Fibroblast of skin of left quadriceps (primary cell): ENCODE measurements at regions not wholly inside any gene's neighbourhood (a gene's known extent, or its start where the extent isn't known, plus 50 kb on each side); places are given as distances from the start of the nearest gene placed in this dataset.
"Not testable (repeated sequence)": the region's sequence is repeated elsewhere in the genome, so short reads cannot be mapped to it uniquely, and the experiment has no call there.

Experiments
- DNase-seq, 2 experiments: peaks; one replicate each; pipeline ENCODE4 v3.0.0-alpha.2; 2013; ENCODE audit warnings: low read depth in 2 of 2

DNA sequence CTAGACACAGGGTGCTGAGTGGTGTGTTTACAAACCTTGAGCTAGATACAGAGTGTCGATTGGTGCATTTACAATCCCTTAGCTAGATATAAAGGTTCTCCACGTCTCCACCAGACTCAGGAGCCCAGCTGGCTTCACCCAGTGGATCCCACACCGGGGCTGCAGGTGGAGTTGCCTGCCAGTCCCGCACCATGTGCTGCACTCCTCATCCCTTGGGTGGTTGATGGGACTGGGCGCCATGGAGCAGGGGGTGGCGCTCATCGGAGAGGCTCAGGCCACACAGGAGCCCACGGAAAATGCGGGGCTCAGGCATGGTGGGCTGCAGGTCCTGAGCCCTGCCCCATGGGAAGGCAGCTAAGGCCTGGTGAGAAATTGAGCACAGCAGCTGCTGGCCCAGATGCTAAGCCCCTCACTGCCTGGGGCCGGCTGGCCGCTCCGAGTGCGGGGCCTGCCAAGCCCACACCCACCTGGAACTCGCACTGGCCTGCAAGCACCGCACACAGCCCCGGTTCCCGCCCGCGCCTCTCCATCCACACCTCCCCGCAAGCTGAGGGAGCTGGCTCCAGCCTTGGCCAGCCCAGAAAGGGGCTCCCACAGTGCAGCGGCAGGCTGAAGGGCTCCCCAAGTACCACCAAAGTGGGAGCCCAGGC is 418.4 kb downstream of the KIF20B start:
- DNase-seq = not testable (repeated sequence)

DNA sequence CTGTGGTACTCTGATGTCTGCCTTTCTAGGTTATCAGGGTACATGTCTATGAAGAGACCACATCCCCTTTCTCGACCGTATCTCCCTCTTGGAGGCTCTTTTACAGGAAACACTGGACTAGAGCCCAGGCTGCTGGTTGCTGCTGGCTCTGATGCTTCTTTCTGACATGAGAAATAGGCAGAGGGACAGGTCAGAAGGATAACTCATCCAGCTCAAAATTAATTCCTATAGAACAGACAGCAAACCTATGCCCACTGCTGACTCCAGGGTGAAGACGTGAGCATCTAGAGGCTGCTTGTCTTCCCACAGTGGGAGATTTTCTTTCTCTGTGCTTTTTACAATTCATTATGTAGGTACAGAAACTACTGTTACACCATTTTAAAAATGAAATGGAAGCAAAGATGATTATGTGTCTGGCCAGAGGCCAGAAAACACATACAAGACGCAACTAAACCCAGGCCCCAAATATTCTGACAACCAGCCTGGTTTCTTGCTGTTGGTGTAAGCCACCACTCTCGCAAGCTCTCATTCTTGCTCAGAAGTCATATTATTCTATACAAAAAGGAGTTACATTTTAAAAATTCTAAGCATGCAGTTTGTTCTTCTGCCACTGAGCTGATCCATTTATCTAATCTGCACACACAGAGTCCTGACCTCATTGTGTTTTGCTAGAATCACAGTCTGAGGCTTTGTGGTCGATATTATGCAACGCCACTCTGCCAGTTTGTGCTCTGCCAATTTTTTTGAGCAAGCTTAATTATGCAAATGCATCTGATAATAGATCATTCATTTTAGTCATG is 424.3 kb downstream of the KIF20B start:
- peak in 1 of 2 experiments; percentile 55 for DNase-seq

DNA sequence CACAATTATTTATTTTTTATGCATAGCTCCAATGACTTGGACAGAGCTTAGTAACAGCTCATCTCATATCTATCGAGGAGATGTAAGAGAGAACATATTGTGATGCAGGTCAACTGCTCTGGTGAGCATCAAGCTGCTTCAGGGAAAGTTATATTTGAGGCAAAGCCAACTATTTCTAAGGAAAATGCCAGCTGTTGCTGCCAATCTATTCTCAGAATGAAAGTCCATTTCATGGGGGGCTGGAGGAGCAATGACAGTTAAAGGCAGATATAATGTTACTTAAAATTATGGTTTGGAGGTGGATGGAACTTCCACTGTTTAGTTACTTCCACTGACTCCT is 424.8 kb downstream of the KIF20B start:
- DNase-seq = no peak

DNA sequence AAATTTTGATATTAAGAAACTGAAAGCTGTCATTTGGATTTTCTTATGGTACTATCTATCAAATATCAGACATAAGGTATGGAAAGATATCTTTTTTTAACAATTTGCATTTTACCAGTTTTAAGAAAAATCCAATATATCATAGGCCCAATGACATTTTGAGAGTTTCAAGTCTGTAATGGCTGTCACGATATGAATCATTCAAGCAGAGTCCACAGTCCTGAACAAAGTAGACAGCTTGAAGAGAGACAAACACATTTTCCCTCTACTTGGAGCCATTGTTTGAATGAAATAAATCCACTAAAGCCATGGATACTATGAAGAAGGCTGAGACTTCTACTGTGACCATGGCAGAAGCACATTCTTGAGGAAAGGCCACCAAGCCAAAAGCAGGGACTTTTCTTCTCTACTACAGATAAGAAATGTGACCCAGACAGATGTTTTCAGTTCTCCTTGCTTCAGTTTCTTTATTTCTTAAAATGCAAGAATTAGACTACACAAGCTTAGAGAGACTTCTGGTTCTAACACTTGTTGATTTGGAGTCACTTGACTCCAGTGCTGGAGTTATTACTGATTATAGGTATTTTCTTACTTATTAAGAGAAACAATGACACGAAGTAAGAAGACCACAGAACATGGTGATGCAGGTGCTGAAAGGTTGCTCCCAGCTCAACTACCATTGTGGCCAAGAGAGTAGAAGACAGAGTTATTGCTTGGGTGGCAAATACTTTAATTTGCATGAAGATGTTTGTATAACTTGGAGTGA is 429.1 kb downstream of the KIF20B start:
- DNase-seq = no peak

DNA sequence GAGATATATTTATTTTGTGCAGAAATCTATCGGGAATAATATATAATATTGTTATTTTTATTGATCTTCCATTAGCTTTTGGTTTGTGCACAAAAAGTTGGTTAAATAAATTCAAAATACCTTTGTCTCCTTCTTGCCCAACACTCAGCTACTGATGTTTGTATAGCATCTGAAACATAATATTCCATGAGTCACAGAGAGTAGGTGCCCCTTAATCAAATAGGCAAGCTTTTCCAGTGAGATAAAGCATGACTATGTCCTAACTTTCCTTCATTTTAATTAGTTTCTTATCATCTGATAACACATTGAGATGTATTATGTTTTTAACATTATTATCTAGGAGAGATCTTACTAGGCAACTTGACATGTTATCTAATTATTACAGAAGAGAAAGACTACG is 432.2 kb downstream of the KIF20B start:
- DNase-seq = no peak

DNA sequence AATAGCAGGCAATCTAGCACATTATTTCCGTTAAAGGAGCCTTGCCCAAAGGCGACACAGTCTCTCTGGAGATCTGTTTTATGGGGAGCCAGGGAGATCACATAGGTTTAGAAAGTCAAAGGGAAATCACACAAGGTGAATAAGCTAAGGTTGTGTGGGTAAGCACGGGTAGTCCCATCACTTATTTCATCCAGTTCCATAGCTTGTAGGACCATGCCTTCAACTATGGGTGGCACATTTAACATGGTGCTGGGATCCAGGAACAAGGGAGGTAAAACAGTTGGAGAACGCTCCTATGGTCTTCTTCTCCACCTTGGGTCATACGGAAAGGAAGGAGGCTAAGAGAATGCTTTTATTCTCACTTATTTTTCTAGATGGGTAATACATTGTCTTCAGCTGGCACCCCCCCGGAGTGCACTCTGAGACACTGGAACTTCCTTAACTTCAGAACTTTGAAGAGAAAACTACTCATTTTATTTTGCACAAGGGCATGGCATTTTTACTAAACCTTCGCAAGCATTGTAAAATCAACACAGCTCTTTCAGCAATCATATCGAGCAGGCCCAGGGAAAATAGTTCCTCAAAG is 435.4 kb downstream of the KIF20B start:
- no peak for DNase-seq

DNA sequence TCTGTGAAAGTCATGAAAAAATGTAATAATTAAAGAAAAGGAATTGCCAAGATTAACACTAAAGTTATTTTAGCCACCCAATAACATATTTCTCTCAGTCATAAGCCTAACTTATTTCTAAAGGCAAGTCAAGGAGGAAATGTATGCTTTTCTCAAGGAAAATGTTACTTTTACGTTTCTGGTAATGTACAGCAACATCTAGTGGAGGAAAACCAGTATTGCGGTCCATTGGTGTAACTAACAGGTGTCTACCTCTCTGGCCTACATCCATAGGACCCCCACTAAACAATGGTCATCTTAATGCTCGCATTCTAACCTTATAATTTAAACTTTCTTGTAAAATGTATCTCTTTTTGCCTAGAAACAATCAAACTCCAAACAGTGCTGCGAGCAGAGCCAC is 437.5 kb downstream of the KIF20B start:
- no peak for DNase-seq

DNA sequence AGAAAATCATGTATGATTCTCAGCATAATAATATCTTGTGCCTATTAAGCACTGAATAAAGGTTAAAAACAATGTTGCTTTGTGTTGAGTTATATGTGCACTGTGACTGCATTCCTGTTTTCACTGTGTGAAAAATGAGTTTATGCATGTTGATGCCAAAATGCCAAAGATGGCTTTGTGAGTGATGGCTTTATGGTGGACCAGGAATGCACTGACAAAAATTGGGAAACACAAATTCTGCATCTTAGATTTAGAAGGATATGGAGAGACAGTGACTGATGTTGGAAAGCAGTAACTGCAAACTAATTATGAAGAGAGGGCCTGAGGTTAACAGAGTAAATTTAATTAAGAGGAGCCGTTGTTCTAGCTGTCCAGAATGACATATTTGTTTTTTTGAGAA is 440.4 kb downstream of the KIF20B start:
- DNase-seq = no peak

DNA sequence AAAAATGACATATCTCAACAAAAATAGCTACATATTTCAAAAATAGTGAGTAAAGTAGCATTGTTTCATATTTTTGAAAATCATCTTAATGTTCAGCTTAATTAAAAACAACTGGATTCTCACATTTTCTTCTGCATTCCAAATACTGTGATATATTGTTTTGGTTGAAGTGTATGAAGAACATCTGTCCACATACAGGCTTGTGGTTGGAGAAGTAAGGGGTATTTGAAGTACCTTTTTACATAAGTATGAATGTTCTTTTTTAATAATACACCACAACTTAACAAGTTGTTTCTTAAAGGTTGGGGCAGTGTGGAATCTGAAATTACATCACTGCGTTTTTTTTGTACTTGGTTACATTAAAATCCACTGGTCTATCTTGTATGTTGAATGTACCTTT is 442.5 kb downstream of the KIF20B start:
- no peak for DNase-seq

DNA sequence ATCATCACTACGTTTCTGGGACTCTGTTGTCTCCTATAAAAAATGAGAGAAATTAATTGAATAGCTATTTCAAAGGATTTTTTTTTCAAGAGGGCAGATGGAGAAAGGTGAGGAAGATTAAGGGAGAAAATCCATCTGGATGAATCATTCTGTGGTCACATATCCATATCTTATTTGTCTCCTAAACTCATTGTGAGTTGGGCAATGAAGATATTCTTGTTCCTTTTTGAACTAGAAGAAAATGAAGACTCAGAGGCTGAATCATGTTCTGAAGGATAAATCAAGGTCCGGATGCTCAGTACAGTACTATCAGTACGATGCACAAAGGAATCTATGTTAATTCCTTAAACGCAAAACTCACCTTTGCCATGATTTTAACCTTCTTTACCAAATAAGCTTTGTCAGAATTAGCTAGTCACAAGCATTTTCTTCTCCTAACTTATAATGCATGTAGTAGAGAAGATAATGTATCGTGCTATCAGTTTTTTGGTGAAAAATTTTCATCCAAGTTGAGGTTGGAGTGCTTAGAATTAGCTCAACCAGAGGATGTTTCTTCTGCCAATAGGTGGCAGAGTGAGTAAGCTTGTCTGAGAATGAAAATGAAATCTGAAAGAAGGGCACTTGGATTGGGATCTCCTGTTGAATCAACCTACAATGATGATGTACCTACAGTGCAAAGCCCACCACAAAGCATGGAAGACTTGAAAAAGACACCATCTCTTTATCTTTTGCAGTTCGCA is 446.9 kb downstream of the KIF20B start:
- no peak for DNase-seq

DNA sequence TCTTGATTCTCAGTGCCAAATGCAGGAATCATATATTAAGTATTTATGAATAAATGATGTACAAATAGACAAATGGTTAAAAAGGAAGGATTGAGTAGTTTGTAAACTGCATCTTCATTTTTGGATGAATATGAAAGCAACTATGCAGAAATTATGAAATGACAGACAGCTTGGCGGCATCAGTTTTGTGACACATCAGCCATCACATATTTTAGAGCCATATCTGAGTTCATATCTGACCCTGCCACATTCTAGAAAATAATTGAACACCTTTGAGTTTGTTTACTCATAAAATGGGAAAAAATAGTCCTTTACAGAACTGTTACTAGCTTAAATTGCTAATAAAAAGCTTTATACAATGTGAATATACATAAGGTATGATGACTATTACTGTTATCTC is 448.2 kb downstream of the KIF20B start:
- no peak for DNase-seq

DNA sequence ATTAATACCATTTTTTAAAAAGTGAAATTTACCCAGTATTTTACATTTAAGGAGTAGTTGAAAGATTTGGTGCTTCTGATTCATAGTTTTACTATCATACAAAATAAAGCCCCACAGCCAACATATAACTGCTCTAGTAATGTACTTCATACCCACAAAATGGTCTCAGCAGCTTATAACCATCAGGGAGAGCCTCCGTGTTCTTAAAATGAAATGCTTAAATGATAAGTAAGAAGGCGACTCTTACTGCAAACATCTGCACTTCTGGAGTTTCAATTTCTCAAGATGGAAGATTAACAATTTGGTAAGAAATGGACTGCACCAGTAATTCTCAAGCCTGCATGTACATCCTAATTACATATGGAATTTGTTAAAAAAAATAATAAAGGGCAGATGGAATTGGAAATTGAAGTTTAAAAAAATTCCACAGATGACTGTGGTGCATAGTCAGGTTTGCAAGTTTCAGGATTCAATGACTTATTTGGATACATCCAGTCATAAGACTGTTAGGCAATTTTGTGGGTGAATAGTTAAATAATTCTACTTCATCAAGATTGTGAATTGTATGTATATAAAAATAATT is 461.0 kb downstream of the KIF20B start:
- DNase-seq = peak; percentile 97 to 98

DNA sequence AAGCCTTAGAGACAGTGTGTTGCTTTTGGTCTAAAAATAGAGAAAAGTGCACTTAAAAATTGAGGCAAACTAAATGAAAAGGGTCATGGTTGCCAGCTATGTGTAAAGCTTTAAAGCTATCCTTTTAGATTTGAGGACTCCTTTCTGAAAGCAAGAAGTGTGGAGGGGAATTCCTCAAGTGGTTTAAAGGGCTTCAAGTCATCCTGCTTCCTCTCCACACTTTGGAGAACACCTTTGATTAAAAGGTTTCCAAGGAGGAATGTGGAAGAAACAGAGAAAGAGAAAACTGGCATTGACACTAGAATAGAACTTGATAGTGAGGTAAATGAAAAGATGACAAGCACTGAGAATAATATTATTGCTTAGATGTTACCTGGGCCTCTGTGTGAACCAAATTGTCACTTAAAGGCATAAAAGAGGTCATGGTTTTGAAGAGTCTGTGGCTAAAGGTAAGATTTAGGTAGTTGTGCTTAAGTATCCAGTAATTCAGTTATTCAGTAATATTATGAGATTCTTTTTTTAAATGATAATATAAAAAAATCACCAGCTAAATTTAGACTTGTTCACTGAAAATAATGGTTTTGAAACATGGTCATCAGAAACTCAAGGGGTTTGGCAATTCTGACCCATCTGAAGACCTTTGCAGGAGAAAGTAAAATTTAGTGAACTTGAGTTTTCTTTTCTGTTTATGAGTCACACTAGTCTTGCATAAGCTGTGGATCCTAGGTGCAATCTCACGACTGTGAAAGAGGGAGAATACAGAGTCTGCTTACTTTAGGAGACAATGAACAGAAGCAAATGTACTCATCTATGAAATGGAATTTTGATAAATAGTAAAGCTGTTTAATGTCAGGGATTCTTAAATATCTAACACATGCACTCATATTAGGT is 466.0 kb downstream of the KIF20B start:
- DNase-seq = peak in 1 of 2 experiments; percentile 56

DNA sequence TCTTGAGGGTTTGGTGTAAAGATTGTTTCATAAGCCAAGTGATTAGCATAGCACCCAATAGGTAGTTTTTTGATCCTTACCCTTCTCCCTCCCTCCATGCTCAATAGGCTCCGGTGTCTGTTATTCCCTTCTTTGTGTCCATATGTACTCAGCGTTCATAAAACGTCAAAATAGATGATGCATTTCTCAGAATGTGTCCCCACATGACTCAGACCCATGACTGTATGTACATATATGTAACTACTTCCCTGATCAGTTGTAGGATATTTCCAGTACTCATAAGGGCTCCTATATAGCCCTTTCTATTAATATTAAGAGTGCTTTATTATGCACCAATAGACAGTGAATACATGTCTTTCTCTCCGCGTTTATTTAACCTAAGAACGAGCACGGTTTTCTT is 466.9 kb downstream of the KIF20B start:
- no peak for DNase-seq

DNA sequence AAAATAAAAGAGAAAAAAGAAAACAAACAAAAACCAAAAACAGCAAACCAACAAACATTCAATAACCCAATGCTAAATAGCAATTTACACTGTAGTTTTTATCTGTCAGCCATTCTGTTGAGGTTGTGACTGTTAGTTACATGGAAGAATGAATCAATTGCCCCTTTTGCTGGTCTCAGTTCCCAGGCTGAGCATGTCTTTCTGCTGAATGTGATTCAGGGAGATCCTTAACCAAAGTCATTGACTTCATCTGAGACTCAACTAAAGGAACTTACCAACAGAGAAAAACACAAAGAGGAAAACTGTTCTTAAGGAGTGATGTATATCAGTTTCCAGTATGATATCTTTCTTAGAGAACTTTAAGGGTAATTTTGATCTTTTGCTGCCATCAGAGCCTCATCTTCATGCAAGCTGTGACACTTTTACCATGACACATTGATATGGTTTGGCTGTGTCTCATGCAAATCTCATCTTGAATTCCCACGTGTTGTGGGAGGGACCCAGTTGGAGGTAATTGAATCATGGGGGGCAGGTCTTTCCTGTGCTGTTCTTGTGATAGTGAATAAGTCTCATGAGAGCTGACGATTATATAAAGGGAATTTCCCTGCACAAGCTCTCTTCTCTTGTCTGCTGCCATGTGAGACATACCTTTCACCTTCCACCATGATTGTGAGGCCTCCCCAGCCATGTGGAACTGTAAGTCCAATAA is 469.8 kb downstream of the KIF20B start:
- no peak for DNase-seq

DNA sequence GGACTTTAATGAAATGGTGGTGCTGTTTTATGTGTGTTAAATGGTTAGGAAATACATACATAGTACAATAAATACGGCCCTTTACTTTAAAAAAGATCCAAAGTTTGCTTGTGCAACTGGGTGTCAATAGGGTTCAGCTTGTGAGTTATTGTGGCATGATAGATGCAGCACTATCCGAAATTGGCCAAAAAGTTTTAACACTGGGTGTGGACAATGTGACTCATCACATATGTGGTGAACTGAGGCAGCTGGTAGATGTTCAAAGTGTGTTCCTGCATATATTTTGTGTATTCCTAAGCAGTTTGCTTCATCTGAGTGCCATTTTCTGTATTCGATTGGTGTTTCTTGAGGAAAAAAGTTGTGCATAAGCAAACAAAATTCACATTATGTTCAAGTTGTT is 473.1 kb downstream of the KIF20B start:
- DNase-seq = no peak

DNA sequence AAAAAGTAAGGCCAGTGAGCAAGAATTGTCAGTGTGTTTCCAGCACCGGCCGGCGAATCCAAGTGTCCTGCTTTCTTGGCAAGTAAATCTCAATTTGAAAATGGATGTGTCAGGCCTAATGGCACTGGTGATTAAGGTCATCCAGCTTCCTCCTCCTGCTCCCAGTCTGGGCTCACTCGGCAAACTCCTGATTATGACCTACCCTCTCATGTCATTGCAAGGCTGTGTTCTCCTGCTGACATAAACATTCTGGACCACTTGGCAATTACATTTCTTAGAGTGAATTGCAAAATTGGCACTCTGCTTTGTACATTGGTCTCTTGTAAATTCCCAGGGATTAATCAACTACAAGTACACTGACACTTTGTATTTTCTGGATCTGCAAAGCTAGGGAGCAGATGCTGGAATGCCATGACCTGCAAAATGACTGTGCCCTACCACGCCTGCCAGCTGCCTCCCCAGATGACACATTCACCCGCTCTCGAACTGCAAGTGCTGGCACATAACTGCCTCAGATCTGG is 473.8 kb downstream of the KIF20B start:
- DNase-seq = no peak

DNA sequence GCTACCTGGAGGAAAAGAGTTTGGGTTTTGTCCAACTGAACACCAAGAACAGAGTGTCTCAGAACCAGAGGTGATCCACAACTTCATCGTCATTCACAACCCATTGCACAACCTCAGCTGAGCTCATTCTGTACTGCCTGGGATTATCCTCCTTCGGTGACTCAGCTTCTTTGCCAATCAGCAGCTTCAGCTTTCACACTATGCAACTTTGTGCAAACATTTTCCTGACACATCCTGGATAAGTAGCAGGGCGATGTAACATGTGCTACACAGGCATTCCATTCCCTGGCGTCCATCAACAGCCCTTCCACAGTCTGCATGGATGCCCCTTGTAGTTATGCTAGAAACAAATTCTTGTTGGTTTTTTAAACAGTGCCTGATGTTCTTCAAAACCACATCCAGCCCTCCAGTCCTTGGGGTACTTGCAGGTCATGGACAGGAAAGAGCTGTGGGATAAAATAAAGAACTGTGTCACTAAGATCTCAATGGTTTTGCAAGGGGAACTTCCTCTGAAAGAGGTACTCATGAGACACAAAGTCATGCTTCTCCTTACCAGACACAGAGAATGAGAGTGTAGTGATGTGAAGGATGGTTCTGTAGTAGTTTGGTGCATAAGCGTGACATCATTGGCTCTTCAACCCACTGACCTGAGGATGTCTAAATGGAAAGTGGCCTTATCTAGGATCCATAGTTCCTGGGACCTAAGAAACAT is 478.5 kb downstream of the KIF20B start:
- DNase-seq = peak; percentile 99
